ENCODE measurements at regions not wholly inside any gene's neighbourhood (a gene's known extent, or its start where the extent isn't known, plus 50 kb on each side); places are given as distances from the start of the nearest gene placed in this dataset.
"Not testable (repeated sequence)": the region's sequence is repeated elsewhere in the genome, so short reads cannot be mapped to it uniquely, and the experiment has no call there.

- intact Hi-C loops (cut with DNase I) = no loop called here
- Histone ChIP-seq H3K27ac (no peak overlapping the region), H3K27me3 (no peaks in the 10 kb centered on the region), H3K9me3 (no peaks in the 10 kb centered on the region), H3K36me3 (replicated peaks in 1 of 2; ENCODE audit: insufficient read depth in 1 of 2, low read depth in 2 of 2) (no peaks in the 10 kb centered on the region), H3K4me3 (no peak overlapping the region), H3K4me1 (no peaks in the 10 kb centered on the region)
- no peak for ATAC-seq
- TF ChIP-seq CTCF (IDR thresholded peaks at IDR 0.05) (no peak), POLR2A (IDR thresholded peaks at IDR 0.05) (no peak)
- DNase-seq = peak in 1 of 4 donors; percentile 58
- 60 to 79% methylated on average over 5 of the region's 5 CpGs for WGBS, 2 donors
Measured at GRCh38 chr20:4320291-4320690, 71.2 kb upstream of the ADRA1D start.

DNA sequence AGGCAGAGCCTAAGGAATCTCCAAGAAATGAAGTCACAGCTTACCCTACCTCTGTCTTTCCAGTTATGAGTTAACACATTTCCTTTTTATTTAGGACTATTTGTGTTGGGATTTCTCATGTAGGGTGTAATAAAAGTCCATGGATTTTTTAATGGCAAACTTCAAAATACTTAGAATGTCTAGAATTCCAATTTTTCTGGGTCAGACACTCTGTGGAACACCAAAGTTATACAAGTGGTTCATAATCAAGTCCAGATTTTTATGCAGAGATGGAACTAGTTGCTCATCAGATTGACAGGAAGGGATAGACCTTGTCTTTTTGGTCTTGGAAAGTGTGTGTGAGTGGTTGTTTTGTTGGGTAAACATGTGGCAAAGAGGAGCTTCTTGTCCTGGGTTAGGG, 69.8 kb upstream of the ADRA1D start:
- H3K36me3 ChIP-seq (replicated peaks in 1 of 2; ENCODE audit: insufficient read depth in 1 of 2, low read depth in 2 of 2) = no peaks in the 10 kb centered on the region
- H3K4me1 ChIP-seq = no peaks in the 10 kb centered on the region
- H3K27me3 ChIP-seq = no peaks in the 10 kb centered on the region
- intact Hi-C loops (cut with DNase I) = no loop called here
- no peaks in the 10 kb centered on the region for H3K9me3 ChIP-seq
- no peak for TF ChIP-seq CTCF (IDR thresholded peaks at IDR 0.05)
- no peak for TF ChIP-seq POLR2A (IDR thresholded peaks at IDR 0.05)
- no peak for DNase-seq
- no peak overlapping the region for H3K4me3 ChIP-seq
- H3K27ac ChIP-seq = no peak overlapping the region
- no peak for ATAC-seq

- H3K27me3 ChIP-seq; H3K9me3 ChIP-seq; H3K4me1 ChIP-seq; H3K4me3 ChIP-seq; DNase-seq; H3K36me3 ChIP-seq (replicated peaks in 1 of 2; ENCODE audit: insufficient read depth in 1 of 2, low read depth in 2 of 2); ATAC-seq; H3K27ac ChIP-seq; intact Hi-C loops (cut with DNase I): not testable (repeated sequence)
- WGBS, 2 donors = 54 to 59% methylated on average over 4 of the region's 4 CpGs
Measured at GRCh38 chr20:4310616-4311015, 61.5 kb upstream of the ADRA1D start.

- Histone ChIP-seq H3K36me3 (replicated peaks in 1 of 2; ENCODE audit: insufficient read depth in 1 of 2, low read depth in 2 of 2) (no peaks in the 10 kb centered on the region), H3K27me3 (no peaks in the 10 kb centered on the region), H3K27ac (no peak overlapping the region), H3K9me3 (no peaks in the 10 kb centered on the region), H3K4me3 (no peak overlapping the region), H3K4me1 (no peaks in the 10 kb centered on the region)
- no peak for TF ChIP-seq POLR2A (IDR thresholded peaks at IDR 0.05)
- no peak for TF ChIP-seq CTCF (IDR thresholded peaks at IDR 0.05)
- ATAC-seq = no peak
- intact Hi-C loops (cut with DNase I) = no loop called here
- WGBS, 2 donors = 87 to 90% methylated on average over 2 of the region's 2 CpGs
- DNase-seq = no peak
Measured at GRCh38 chr20:4306206-4306605, 57.1 kb upstream of the ADRA1D start.

GRCh38 chr20:4305091-4305490, 56.0 kb upstream of the ADRA1D start:
- no peaks in the 10 kb centered on the region for H3K27me3 ChIP-seq
- H3K9me3 ChIP-seq = no peaks in the 10 kb centered on the region
- no peak overlapping the region for H3K27ac ChIP-seq
- no peak overlapping the region for H3K4me3 ChIP-seq
- no peaks in the 10 kb centered on the region for H3K36me3 ChIP-seq (replicated peaks in 1 of 2; ENCODE audit: insufficient read depth in 1 of 2, low read depth in 2 of 2)
- DNase-seq (no peak), ATAC-seq (no peak)
- TF ChIP-seq POLR2A (IDR thresholded peaks at IDR 0.05) = no peak
- TF ChIP-seq CTCF (IDR thresholded peaks at IDR 0.05) = no peak
- H3K4me1 ChIP-seq = no peaks in the 10 kb centered on the region
- intact Hi-C loops (cut with DNase I) = no loop called here
- WGBS, 2 donors = 60 to 68% methylated on average over 4 to 5 of the region's 5 CpGs
